ENCODE measurements at regions not wholly inside any gene's neighbourhood (a gene's known extent, or its start where the extent isn't known, plus 50 kb on each side); places are given as distances from the start of the nearest gene placed in this dataset.

GRCh38 chr6:7475081-7475480, 66.4 kb upstream of the DSP start:
- TF ChIP-seq POLR2A (IDR thresholded peaks at IDR 0.05): no peak
- TF ChIP-seq, protein P1, sequence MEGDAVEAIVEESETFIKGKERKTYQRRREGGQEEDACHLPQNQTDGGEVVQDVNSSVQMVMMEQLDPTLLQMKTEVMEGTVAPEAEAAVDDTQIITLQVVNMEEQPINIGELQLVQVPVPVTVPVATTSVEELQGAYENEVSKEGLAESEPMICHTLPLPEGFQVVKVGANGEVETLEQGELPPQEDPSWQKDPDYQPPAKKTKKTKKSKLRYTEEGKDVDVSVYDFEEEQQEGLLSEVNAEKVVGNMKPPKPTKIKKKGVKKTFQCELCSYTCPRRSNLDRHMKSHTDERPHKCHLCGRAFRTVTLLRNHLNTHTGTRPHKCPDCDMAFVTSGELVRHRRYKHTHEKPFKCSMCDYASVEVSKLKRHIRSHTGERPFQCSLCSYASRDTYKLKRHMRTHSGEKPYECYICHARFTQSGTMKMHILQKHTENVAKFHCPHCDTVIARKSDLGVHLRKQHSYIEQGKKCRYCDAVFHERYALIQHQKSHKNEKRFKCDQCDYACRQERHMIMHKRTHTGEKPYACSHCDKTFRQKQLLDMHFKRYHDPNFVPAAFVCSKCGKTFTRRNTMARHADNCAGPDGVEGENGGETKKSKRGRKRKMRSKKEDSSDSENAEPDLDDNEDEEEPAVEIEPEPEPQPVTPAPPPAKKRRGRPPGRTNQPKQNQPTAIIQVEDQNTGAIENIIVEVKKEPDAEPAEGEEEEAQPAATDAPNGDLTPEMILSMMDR (IDR thresholded peaks at IDR 0.05): no peak
